ENCODE measurements at regions not wholly inside any gene's neighbourhood (a gene's known extent, or its start where the extent isn't known, plus 50 kb on each side); places are given as distances from the start of the nearest gene placed in this dataset.
"Not testable (repeated sequence)": the region's sequence is repeated elsewhere in the genome, so short reads cannot be mapped to it uniquely, and the experiment has no call there.

GRCh38 chr6:138656364-138657064, 117.1 kb upstream of the CCDC28A start:
- no peak for DNase-seq (ENCODE audit: low read depth in 2 of 2)

GRCh38 chr6:138657065-138657425, 116.5 kb upstream of the CCDC28A start:
- no peak for DNase-seq (ENCODE audit: low read depth in 2 of 2)

GRCh38 chr6:138659998-138660397, 113.6 kb upstream of the CCDC28A start:
- no peak for DNase-seq (ENCODE audit: low read depth in 2 of 2)

DNA sequence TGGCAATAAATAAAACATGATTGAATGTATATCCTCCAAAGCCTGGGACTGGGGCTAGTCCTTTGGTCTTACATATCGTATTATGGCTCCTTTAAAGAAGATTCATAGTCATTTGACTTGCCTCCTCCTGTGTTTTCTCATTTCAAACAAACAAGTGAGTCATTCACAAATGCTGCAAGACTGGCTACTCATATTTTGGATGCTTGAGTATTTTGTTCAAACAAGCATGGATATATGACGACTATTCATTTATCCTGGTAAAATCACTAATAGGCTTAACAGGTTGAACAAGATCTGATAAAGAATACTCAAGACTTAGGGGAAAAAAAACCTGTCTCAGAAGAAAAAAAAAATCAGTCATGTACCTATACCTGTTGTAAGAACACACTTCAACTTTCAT, 111.1 kb upstream of the CCDC28A start:
- no peak for DNase-seq (ENCODE audit: low read depth in 2 of 2)

DNA sequence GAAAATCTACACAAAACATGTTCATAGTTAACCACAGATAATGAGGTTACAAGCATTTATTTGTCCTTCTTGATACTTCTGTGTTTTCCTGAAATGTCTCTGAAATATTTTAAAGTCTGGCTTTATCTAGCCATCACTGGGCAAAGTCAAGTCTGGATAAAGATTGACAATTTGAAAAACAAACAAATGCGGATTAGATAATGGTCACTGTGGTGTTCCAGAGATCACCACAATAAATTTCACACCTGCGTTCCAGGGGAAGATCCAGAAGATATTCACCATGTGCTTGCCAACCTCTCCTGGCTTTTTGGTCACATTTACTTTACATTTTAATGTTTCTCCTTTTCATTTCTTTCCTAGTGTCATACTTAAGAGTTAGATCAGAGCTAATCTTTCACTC, 109.7 kb upstream of the CCDC28A start:
- DNase-seq (ENCODE audit: low read depth in 2 of 2): no peak

DNA sequence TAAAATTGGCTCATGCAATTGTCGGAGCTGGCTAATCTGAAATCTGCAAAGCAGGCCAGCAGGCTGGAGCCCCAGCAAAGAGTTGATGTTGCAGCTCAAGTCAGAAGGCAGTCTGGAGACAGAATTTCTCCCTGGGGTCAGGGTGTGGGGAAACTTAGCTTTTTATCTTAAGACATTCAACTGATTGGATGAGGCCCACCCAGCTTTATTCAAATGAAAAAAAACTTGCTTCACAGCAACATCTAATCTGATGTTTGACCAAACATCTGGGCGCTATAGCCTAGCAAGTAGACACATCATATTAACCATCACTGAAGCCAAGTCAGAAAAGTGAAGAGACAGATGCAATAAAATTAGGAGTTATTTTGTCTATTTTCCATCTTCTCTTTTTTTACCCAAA, 108.8 kb upstream of the CCDC28A start:
- DNase-seq (ENCODE audit: low read depth in 2 of 2): no peak

DNA sequence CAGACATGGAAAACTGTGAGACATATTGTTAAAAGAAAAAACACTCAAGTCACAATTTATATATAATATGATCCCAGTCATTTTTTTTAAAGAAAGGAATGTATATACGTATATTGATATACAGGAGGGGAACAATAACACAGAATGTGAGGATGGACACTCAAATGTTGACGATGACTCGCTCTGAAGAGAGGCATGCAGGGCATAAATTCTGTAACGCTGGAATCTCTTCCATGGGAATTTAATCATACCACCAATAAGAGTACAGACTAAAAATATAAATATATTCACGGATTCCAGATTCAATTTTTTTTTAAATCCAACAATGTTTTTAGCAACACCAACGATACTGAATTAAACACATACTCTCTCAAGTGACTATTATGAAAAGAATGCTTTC, 106.9 kb upstream of the CCDC28A start:
- no peak for DNase-seq (ENCODE audit: low read depth in 2 of 2)

DNA sequence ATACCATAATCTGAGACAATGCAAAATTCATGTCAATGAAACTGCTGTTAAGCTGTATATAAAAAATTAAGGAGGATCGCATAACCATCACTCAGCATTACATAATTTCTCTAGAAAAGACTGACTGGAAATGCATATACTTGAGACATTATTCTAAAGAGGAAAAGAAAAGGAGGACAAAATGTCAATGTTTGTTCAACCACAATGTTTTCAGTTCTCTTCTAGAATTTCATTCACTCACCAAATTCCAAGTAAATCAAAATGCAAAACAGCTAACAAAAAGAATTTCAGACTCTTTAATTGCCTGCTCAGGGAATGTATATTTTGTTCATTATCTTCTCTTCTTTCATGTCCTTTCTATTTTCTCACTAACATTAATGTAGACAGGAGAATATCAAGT, 106.2 kb upstream of the CCDC28A start:
- DNase-seq (ENCODE audit: low read depth in 2 of 2): no peak

DNA sequence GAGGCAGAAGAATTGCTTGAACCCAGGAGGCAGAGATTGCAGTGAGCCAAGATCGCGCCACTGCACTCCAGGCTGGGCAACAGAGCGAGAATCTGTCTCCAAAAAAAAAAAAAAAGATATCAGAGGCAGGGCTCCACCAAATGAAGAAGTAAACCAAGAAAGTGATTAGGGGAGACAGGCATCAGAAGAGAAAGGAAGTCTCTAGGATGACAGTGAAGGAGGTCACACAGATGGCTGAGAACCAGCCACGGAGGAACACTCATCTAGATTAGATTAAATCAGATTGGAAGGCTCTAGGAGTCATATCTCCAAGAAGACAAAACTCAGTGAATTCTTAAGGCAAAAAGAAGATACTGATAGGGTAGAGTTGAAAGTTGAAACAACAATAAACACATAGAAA, 102.2 kb upstream of the CCDC28A start:
- DNase-seq (ENCODE audit: low read depth in 2 of 2): no peak

GRCh38 chr6:138673346-138674014, 100.1 kb upstream of the CCDC28A start:
- no peak for DNase-seq (ENCODE audit: low read depth in 2 of 2)

DNA sequence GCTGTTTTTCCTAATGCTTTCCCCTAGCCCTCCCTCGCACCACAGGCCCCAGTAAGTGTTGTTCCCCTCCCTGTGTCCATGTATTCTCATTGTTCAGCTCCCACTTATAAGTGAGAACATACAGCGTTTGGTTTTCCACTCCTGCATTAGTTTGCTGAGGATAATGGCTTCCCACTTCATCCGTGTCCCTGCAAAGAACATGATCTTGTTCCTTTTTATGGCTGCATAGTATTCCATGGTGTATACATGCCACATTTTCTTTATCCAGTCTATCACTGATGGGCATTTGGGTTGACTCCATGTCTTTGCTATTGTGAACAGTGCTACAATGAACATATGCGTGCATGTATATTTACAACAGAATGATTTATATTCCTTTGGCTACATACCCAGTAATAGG, 99.1 kb upstream of the CCDC28A start:
- not testable (repeated sequence) for DNase-seq (ENCODE audit: low read depth in 2 of 2)

DNA sequence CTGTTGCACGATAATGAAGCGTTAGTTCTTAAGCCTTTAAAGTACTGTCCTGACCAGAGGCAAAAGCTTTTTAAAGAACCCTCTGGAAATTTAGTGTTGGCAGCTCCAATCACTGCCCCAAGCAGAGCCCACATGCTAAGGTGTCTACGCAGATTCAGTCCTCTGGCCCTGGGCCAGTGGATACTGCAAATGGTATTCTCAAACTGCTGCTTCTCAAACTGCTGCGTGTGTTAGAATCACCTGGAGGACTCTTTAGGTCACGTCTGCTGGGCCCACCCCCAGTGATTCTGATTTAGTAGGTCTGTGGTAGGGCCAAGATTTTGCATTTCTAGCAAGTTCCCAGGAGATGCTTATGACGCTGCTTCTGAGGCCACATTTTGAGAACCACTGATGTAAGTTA, 96.0 kb upstream of the CCDC28A start:
- DNase-seq (ENCODE audit: low read depth in 2 of 2): no peak

DNA sequence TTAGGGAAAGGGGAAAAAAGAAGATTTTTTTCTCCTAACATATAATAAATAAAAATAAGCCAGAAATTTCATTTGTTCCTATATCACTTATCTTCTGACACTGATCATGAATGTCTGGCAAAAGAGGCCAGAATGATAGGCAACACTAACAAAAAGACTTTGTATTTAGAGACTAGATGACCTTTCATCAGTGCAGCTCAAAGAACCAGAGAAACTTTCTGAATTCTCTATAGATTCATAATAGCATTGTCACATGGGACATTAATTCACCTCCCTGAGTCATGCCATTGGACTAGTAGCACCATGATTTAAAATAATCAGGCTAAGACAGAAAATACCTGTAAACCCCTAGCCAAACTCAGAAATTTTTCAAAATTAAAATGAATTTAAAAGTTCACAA, 95.4 kb upstream of the CCDC28A start:
- DNase-seq (ENCODE audit: low read depth in 2 of 2): no peak

DNA sequence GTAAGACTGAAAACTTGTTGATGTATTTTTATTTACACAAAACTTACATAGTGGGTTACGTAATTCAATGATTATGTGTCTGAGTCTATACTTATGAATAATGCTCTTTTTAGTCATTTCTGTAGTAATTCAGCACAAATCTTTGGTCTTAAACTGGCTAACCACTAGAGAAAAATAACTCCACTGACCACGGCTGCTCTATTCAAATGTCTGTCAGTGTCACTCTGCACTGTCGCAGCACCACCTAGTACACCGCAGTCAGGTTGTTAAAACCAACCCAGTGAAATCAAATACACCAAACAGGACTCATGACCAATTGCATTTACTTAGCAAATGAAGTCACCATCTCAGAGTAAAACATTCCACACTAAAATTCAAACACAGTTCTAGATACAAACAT, 93.5 kb upstream of the CCDC28A start:
- no peak for DNase-seq (ENCODE audit: low read depth in 2 of 2)

- no peak for DNase-seq (ENCODE audit: low read depth in 2 of 2)
These were observed 91.9 kb upstream of the CCDC28A start for GRCh38 chr6:138681627-138682026.

DNA sequence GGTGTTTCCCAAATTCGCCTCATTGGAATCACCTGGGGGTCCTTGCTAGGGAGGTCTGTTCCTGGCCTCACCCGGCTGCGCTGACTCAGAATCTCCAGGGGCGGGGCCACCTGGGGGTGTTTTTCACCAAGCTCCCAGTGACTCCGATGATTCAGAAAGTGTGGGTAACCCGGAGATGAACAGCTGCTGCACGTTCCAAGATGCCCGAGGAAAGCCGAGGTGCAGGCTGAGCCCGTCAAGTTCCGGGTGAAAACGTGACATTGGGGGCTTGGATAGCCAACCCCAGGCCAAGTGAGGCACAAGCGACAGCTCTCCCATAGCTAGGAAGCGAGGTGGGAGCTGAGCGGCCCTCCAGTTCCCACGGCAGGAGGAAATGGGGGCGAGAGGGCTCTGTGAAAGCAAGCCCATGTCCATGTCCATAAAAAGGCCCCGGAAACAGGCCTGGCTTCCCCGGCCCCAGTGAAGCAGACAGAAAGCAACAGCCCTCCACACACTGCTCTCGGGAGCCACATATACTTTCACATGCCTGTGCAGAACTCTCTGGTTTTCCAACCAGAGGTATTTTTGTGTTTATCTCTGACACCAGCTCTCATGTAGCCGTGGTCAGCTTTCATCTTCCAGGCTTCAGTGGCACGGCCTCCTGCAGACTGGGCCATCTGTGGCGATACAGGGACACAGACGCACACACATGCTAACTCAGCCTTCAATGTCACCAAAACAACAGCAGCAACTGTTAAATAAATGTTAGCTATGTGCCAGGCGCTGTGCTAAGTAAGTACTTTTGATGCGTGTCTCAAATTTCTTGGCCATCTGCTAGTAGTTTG, 90.7 kb upstream of the CCDC28A start:
- no peak for DNase-seq (ENCODE audit: low read depth in 2 of 2)

GRCh38 chr6:138685257-138685656, 88.3 kb upstream of the CCDC28A start:
- no peak for DNase-seq (ENCODE audit: low read depth in 2 of 2)

DNA sequence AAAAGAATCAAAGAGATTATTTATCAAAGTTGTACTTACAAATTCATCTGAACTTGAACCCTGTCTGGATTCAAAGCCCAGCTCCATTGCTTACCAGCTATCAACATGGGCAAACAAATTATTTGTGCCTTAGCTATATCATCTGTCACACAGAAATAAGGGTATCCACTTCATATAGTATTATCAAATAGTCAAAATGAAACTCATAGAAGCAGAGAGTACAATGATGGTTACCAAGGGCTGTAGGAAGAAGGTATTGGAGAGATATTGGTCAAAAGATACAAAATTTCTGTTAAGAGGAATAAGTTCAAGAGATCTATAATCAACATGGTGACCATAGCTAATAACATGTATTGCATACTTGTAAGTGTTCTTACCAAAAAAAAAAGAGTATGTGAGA, 87.8 kb upstream of the CCDC28A start:
- DNase-seq (ENCODE audit: low read depth in 2 of 2): no peak

DNA sequence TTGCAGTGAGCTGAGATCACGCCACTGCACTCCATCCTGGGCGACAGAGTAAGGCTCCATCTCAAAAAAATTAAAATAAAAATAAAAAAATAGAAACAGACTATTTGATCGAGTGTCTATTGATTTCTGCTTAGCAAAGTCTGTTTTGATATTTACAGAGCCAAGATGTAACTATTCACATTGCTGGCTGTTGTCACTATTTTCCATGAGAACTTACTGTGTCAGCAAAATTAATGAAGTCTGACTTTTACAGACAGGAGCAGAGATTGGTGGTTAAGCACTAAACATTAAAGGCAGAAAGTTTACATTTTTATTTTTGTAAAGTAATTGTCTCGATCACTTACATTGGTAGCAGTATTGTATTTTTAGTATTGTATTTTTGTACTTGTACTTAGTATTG, 85.0 kb upstream of the CCDC28A start:
- no peak for DNase-seq (ENCODE audit: low read depth in 2 of 2)

DNA sequence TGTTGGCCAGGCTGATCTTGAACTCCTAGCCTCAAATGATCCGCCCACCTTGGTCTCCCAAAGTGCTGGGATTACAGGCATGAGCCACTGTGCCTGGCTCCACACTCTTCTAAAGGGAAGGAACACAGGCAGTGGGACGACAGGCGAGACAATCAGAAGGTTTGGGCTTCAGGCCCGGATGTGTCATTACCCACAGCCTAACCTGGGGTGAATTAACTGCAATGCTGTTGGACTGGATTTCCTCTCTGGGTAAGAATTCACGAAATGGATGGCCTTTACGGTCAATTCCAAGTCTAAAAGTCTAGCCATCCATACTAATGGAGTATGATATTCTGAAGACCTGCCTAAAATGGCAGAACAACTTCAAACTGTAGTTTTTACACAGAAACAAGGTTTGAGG, 83.7 kb upstream of the CCDC28A start:
- no peak for DNase-seq (ENCODE audit: low read depth in 2 of 2)

DNA sequence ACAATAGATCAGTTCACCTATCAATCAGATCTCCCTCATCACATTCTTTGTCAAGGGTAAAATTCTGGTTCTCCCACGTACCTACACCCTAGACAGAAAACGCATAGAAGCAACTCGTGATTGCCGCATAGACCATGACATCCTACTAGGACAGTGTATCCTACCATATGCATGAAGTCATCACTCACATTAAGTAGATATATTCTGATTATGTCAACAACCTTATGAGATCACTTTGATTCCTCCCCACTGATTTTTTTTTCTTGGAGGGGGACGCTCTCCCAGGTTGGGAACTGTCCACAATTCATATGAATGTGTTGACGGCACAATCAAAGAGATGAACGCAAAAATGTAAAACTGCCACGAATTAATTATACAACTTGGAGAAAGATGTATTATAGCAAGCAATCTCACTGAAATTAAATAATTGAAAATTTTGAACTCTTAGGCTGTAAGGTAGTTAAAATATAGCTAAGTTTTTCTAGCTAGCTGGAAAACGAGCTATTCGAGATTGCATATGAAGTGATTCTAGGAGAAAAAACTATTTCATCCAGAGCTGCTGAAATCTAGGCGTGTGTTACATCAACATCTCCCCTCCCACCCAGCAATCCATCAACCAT, 82.5 kb upstream of the CCDC28A start:
- DNase-seq (ENCODE audit: low read depth in 2 of 2): no peak

GRCh38 chr6:138691595-138692057, 81.9 kb upstream of the CCDC28A start:
- no peak for DNase-seq (ENCODE audit: low read depth in 2 of 2)

Data from stimulated activated CD4-positive, alpha-beta T cell treated with anti-CD3 and anti-CD28 coated beads, Interleukin-1b, Interleukin-23, amount 100 ng/mL, for 4 hours (primary cell).